ENCODE measurements at regions not wholly inside any gene's neighbourhood (a gene's known extent, or its start where the extent isn't known, plus 50 kb on each side); places are given as distances from the start of the nearest gene placed in this dataset.
A peak's percentile ranks its signal among the peaks of the same experiment; 100 is the strongest.

DNA sequence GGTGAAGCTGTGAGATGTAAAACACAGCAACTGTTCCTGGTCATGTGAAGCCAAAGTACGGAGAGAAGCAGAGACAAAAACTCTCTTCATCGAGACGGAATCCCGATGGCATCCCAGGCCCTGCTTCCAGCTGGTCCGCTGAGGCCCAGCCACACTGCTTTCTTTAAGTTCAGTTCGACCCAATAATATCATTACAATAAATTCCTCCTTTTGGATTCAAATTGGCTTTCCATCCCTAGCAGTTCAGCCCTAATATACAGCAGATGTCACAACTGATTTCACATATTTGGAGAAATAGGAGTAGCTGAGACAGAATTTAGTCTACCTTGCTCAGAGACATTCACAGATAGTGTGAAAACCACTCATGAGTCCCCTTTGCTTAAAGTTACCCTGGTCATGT, 98.3 kb upstream of the SPRY1 start:
- intact Hi-C loops (cut with DNase I), result no loop called here
- no peaks in the 10 kb centered on the region for H3K36me3 ChIP-seq
- H3K27ac ChIP-seq, result no peak overlapping the region
- H3K4me3 ChIP-seq, result no peak overlapping the region
- H3K27me3 ChIP-seq, result no peaks in the 10 kb centered on the region
- no peaks in the 10 kb centered on the region for H3K9me3 ChIP-seq
- TF ChIP-seq, protein P1, sequence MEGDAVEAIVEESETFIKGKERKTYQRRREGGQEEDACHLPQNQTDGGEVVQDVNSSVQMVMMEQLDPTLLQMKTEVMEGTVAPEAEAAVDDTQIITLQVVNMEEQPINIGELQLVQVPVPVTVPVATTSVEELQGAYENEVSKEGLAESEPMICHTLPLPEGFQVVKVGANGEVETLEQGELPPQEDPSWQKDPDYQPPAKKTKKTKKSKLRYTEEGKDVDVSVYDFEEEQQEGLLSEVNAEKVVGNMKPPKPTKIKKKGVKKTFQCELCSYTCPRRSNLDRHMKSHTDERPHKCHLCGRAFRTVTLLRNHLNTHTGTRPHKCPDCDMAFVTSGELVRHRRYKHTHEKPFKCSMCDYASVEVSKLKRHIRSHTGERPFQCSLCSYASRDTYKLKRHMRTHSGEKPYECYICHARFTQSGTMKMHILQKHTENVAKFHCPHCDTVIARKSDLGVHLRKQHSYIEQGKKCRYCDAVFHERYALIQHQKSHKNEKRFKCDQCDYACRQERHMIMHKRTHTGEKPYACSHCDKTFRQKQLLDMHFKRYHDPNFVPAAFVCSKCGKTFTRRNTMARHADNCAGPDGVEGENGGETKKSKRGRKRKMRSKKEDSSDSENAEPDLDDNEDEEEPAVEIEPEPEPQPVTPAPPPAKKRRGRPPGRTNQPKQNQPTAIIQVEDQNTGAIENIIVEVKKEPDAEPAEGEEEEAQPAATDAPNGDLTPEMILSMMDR (IDR thresholded peaks at IDR 0.05), result no peak
- TF ChIP-seq POLR2AphosphoS5 (IDR thresholded peaks at IDR 0.05; ENCODE audit: insufficient read depth in 1 of 2, low read depth in 1 of 2) (no peak), POLR2A (IDR thresholded peaks at IDR 0.05) (no peak)
- H3K4me1 ChIP-seq, result peaks cover 9% of the 10 kb centered on the region
- DNase-seq (ENCODE audit: extremely low spot score in 2 of 2), result no peak

DNA sequence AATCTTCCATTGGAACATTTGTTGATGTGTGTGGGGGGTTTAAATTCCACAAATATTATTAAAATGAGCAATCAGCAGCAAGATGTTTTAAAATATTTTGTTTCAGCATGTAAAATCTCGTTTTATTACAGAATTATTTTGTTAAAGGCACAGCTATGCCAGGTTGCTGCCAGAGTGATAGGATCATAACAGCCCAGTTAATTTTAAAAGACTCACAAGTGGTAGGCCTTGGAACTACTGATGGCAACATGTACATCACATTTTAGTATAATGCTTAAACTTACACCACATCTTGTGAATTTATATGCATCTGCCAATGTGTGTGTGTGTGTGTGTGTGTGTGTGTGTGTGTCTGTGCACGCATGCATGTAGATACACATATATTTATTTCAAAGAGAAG, 97.8 kb upstream of the SPRY1 start:
- Histone ChIP-seq H3K27me3 (no peaks in the 10 kb centered on the region), H3K36me3 (no peaks in the 10 kb centered on the region), H3K27ac (no peak overlapping the region), H3K4me3 (no peak overlapping the region), H3K4me1 (peaks cover 9% of the 10 kb centered on the region), H3K9me3 (no peaks in the 10 kb centered on the region)
- TF ChIP-seq POLR2A (IDR thresholded peaks at IDR 0.05) (no peak), POLR2AphosphoS5 (IDR thresholded peaks at IDR 0.05; ENCODE audit: insufficient read depth in 1 of 2, low read depth in 1 of 2) (no peak)
- TF ChIP-seq, protein P1 (IDR thresholded peaks at IDR 0.05), result no peak
- no peak for DNase-seq (ENCODE audit: extremely low spot score in 2 of 2)
- intact Hi-C loops (cut with DNase I), result no loop called here

DNA sequence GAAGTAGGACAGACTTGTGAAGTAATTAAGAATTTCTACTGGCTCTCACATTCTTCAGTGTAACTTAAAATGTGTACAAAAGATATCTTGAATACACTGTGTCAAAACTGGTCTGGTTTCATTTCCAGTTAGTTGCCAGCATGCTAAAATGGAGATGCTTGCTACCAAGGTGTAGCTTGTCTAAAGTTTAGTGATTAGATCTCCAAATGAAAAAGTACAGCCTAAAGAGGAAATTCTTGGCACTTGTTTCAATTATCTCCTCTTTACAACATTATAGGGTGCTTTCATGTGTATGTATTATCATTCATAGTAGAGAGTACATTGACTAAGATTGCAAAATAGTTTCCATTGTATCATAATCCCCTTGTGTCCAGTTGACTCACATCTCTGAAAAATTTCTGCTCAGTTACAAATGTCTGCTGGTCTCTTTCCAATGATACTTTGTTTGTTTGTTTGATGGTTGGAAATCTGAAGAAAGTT, 97.3 kb upstream of the SPRY1 start:
- TF ChIP-seq, protein P1 (IDR thresholded peaks at IDR 0.05), result no peak
- TF ChIP-seq POLR2AphosphoS5 (IDR thresholded peaks at IDR 0.05; ENCODE audit: insufficient read depth in 1 of 2, low read depth in 1 of 2), result peak in 1 of 2 donors; percentile 50
- intact Hi-C loops (cut with DNase I), result no loop called here
- Histone ChIP-seq H3K4me1 (peaks cover 9% of the 10 kb centered on the region), H3K9me3 (no peaks in the 10 kb centered on the region), H3K27me3 (no peaks in the 10 kb centered on the region), H3K27ac (no peak overlapping the region), H3K4me3 (no peak overlapping the region), H3K36me3 (no peaks in the 10 kb centered on the region)
- DNase-seq (ENCODE audit: extremely low spot score in 2 of 2), result no peak

DNA sequence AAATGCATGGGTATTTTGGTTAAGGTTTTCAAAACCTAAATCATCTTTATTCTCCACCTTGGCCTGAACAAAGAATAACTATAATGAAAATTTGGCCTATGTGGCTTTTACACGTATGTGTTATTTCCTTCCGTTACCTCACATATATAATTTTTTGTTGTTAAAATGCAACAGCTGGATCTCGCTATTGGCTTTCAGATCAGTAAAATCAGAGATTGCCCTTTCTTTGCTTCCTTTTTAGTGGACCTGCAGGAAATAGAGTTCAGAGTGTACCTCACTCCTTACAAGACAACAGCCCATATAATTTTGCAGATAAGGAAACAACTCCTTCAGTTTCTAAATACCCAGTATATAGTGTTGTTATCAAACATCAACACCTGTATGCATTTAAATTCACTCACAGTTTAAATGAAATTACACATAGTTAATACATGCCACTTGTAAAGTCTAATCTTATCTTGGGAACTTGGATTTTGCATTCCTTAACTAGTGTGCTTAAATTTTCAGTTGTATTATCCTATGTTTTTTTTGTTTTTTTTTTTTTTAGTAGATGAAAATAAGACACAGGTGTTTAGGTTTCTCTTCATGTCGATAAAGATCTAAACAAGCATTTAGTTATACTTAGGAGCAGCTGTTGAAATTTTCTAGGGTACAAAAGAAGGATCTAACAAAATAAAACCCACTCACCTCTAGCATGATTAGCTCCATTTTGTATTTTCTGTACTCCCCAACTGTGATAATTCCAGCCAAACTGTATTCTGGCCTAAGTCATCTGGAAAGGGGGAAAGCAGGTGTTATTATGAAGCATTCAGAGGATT, 96.2 kb upstream of the SPRY1 start:
- H3K27ac ChIP-seq, result no peak overlapping the region
- H3K4me3 ChIP-seq, result no peak overlapping the region
- H3K9me3 ChIP-seq, result no peaks in the 10 kb centered on the region
- DNase-seq (ENCODE audit: extremely low spot score in 2 of 2), result no peak
- no peaks in the 10 kb centered on the region for H3K27me3 ChIP-seq
- no peak for TF ChIP-seq POLR2A (IDR thresholded peaks at IDR 0.05)
- TF ChIP-seq, protein P1 (IDR thresholded peaks at IDR 0.05), result no peak
- TF ChIP-seq POLR2AphosphoS5 (IDR thresholded peaks at IDR 0.05; ENCODE audit: insufficient read depth in 1 of 2, low read depth in 1 of 2), result no peak
- H3K36me3 ChIP-seq, result no peaks in the 10 kb centered on the region
- H3K4me1 ChIP-seq, result peaks cover 9% of the 10 kb centered on the region
- intact Hi-C loops (cut with DNase I), result no loop called here

DNA sequence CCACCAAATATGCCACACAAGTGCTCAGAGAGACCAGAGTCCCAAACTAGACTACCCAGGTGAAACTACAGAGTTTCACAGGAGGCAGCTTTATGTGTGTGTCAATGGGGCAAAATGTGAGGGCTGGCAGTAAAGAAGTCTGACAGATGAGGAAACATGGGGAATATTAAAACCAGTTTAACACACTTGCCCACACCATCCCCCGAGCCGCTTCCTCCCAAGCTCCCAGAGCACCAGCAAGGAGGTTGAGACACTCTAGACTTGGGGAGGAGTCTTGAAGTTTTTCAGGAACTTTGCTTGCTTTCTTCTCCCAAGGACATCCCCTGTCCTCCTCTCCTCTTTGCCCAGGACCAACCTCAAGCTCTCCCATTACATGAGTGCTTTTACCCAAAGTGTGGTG, 94.7 kb upstream of the SPRY1 start:
- intact Hi-C loops (cut with DNase I), result no loop called here
- peaks cover 9% of the 10 kb centered on the region for H3K4me1 ChIP-seq
- TF ChIP-seq POLR2A (IDR thresholded peaks at IDR 0.05) (no peak), POLR2AphosphoS5 (IDR thresholded peaks at IDR 0.05; ENCODE audit: insufficient read depth in 1 of 2, low read depth in 1 of 2) (no peak)
- TF ChIP-seq, protein P1 (IDR thresholded peaks at IDR 0.05), result no peak
- H3K4me3 ChIP-seq, result no peak overlapping the region
- no peaks in the 10 kb centered on the region for H3K36me3 ChIP-seq
- DNase-seq (ENCODE audit: extremely low spot score in 2 of 2), result no peak
- H3K27me3 ChIP-seq, result no peaks in the 10 kb centered on the region
- H3K27ac ChIP-seq, result no peak overlapping the region
- H3K9me3 ChIP-seq, result no peaks in the 10 kb centered on the region

Measured in vagina (tissue), 2 donors.